Colonic mucosa (tissue), 4 donors: ENCODE measurements at regions not wholly inside any gene's neighbourhood (a gene's known extent, or its start where the extent isn't known, plus 50 kb on each side); places are given as distances from the start of the nearest gene placed in this dataset.

Source experiments
- DNase-seq: peaks from one replicate; pipeline ENCODE4 v3.0.0-alpha.2; 2020
- H3K27ac ChIP-seq: fragments of 200-600 bp; one replicate; pipeline ENCODE4 v1.8.0; 2021
- H3K27me3 ChIP-seq: fragments of 200-600 bp; one replicate; pipeline ENCODE4 v1.8.0; 2021
- H3K36me3 ChIP-seq: fragments of 200-600 bp; one replicate; pipeline ENCODE4 v1.8.0; 2021
- H3K4me1 ChIP-seq: fragments of 200-600 bp; one replicate; pipeline ENCODE4 v1.8.0; 2021; ENCODE audit warnings: mild to moderate bottlenecking
- H3K4me3 ChIP-seq: fragments of 200-600 bp; one replicate; pipeline ENCODE4 v1.8.0; 2021
- H3K9ac ChIP-seq, 2 donors: one replicate each; pipeline ENCODE4 v1.7.0; 2013; ENCODE audit warnings: control low read depth in 2 of 2, low read depth in 2 of 2, low read length in 2 of 2
- H3K9me3 ChIP-seq: fragments of 200-600 bp; one replicate; pipeline ENCODE4 v1.8.0; 2021
- CTCF ChIP-seq: fragments of 200-600 bp; IDR thresholded peaks from one replicate; pipeline ENCODE4 v1.8.0; 2022; ENCODE audit warnings: antibody characterized with exemption, mild to moderate bottlenecking
- intact Hi-C: fragments of 100-400 bp; cut with DNase I; formaldehyde crosslinking; loops from one replicate; pipeline ENCODE4 v1.14.1; 2022
- donor health status: healthy.
- donor health status: DM: no; HTN: no; CAD: no.
- donor health status: DM: no; HTN: no; CAD: no.

- no peaks in the 10 kb centered on the region for H3K9me3 ChIP-seq
- no peaks in the 10 kb centered on the region for H3K4me1 ChIP-seq
- intact Hi-C loops: no loop called here
- no peaks in the 10 kb centered on the region for H3K36me3 ChIP-seq
- no peak for TF ChIP-seq CTCF
- H3K9ac ChIP-seq: no peak overlapping the region
- H3K27ac ChIP-seq: no peak overlapping the region
- no peak for DNase-seq
- no peak overlapping the region for H3K4me3 ChIP-seq
- H3K27me3 ChIP-seq: no peaks in the 10 kb centered on the region
These were observed 214.9 kb downstream of the BARHL2 start for GRCh38 chr1:90502194-90502593.

GRCh38 chr1:90501281-90501680 lies 215.8 kb downstream of the BARHL2 start:
- Histone ChIP-seq H3K27me3 (no peaks in the 10 kb centered on the region), H3K36me3 (no peaks in the 10 kb centered on the region)
- intact Hi-C loops: no loop called here

DNA sequence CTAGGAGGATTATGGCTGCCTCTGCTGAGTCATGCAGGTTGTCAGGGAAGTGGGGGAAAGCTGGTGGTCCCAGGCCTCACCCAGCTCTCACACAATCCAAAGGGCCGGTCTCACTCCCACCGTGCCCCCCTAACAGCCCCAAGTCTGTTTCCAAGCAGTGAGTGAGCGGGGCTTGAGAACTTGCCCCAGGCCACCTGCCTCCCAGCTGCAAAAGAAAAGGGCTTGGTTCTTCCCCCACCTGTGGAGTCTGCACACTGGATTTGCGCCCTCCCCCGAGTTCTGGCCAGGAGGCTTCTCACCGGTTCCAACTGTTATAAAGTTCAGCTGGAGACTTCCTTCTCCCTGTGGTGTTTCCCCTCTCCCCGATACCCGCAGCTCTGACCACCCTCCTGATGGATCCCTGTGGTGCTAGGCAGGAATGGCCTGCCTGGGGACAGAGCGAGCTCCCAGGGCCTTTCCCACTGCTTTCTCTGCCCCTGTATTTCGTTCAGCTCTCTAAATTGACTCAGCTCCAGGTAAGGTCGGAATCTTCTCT lies 222.3 kb downstream of the BARHL2 start:
- Histone ChIP-seq H3K36me3 (no peaks in the 10 kb centered on the region), H3K9me3 (no peaks in the 10 kb centered on the region), H3K4me1 (no peaks in the 10 kb centered on the region), H3K27me3 (no peaks in the 10 kb centered on the region), H3K27ac (no peak overlapping the region), H3K9ac (no peak overlapping the region), H3K4me3 (no peak overlapping the region)
- no peak for DNase-seq
- intact Hi-C loops: no loop called here
- TF ChIP-seq CTCF: no peak

More at GRCh38 chr1:90501281-90501680, 215.8 kb downstream of the BARHL2 start:
- H3K4me1 ChIP-seq: no peaks in the 10 kb centered on the region
- H3K27ac ChIP-seq: no peak overlapping the region
- no peak for TF ChIP-seq CTCF
- H3K9ac ChIP-seq: no peak overlapping the region
- DNase-seq: no peak
- H3K4me3 ChIP-seq: no peak overlapping the region
- no peaks in the 10 kb centered on the region for H3K9me3 ChIP-seq

- no peak for DNase-seq
- Histone ChIP-seq H3K9me3 (no peaks in the 10 kb centered on the region), H3K9ac (no peak overlapping the region), H3K4me3 (no peak overlapping the region), H3K36me3 (no peaks in the 10 kb centered on the region), H3K27me3 (no peaks in the 10 kb centered on the region), H3K4me1 (no peaks in the 10 kb centered on the region), H3K27ac (no peak overlapping the region)
- intact Hi-C loops: no loop called here
- no peak for TF ChIP-seq CTCF
These were observed 228.7 kb downstream of the BARHL2 start for GRCh38 chr1:90488451-90488850.

DNA sequence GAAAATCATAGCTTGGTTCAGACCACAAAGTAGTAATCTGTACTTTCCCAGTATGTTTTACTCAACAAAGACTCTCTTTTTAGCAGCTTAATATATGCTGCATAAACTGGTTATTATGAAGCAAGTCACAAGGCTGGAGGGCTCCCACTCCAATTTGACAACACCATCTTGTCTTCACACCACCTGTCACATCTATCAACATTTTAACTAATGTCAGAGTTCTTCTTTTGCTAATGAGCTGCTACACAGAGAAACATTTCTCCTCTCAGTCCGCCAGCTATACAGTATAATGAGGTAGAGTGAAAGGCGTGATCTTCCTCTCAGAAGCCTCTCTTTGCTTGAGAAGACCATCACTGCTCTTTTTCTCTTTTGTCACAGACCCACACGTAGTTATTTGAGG lies 230.1 kb downstream of the BARHL2 start:
- H3K27me3 ChIP-seq: no peaks in the 10 kb centered on the region
- no peaks in the 10 kb centered on the region for H3K4me1 ChIP-seq
- no peaks in the 10 kb centered on the region for H3K36me3 ChIP-seq
- H3K4me3 ChIP-seq: no peak overlapping the region
- no peaks in the 10 kb centered on the region for H3K9me3 ChIP-seq
- DNase-seq: no peak
- intact Hi-C loops: no loop called here
- H3K27ac ChIP-seq: no peak overlapping the region
- H3K9ac ChIP-seq: no peak overlapping the region
- TF ChIP-seq CTCF: no peak
